ENCODE measurements at regions not wholly inside any gene's neighbourhood (a gene's known extent, or its start where the extent isn't known, plus 50 kb on each side); places are given as distances from the start of the nearest gene placed in this dataset.

DNA sequence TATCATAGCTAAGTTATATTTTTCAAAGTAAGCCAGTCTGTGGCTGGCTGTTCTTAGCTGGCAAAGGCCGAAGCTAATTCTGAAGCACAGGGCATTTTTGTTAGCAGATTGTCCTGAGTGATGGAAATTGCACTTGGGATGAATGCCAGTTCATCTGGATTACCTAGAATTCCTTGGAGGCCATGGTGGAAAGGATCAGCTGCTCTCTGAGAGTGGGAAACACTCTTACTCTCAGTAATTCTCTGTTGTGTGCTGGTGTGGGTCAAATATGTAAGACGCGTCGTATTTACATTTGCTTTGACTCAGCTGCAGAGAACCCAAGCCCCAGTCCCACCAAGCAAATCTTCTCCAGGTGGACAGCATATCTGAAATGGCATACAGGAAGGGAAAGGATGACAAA is 60.7 kb upstream of the C1QTNF9B start:
- H3K36me3 Mint-ChIP-seq = no peaks in the 10 kb centered on the region
- peaks cover 2 to 8% (median 8%) of the 10 kb centered on the region in 3 donors for H3K27me3 Mint-ChIP-seq (ENCODE audit: low read depth in 3 of 3)
- 92% methylated on average over 1 of the region's 4 CpGs for WGBS (ENCODE audit: insufficient coverage)
- intact Hi-C loops (cut with micrococcal nuclease) = no loop called here
- no peaks in the 10 kb centered on the region for H3K79me2 ChIP-seq (ENCODE audit: insufficient read depth, low read length)
- H3K27me3 ChIP-seq (ENCODE audit: control insufficient read depth in 2 of 2, insufficient read depth in 2 of 2, low read length in 2 of 2) = no peaks in the 10 kb centered on the region
- H3K4me3 Mint-ChIP-seq = no peak overlapping the region
- H3K4me3 ChIP-seq (replicated peaks in 1 of 3; ENCODE audit: low read depth in 2 of 3, low read length in 3 of 3) = no peak overlapping the region
- H3K4me1 Mint-ChIP-seq = no peaks in the 10 kb centered on the region
- no peaks in the 10 kb centered on the region for H3K9me3 ChIP-seq (replicated peaks in 1 of 2; ENCODE audit: control insufficient read depth in 1 of 2, insufficient read depth in 1 of 2, low read length in 2 of 2)
- TF ChIP-seq, protein P1, sequence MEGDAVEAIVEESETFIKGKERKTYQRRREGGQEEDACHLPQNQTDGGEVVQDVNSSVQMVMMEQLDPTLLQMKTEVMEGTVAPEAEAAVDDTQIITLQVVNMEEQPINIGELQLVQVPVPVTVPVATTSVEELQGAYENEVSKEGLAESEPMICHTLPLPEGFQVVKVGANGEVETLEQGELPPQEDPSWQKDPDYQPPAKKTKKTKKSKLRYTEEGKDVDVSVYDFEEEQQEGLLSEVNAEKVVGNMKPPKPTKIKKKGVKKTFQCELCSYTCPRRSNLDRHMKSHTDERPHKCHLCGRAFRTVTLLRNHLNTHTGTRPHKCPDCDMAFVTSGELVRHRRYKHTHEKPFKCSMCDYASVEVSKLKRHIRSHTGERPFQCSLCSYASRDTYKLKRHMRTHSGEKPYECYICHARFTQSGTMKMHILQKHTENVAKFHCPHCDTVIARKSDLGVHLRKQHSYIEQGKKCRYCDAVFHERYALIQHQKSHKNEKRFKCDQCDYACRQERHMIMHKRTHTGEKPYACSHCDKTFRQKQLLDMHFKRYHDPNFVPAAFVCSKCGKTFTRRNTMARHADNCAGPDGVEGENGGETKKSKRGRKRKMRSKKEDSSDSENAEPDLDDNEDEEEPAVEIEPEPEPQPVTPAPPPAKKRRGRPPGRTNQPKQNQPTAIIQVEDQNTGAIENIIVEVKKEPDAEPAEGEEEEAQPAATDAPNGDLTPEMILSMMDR (IDR thresholded peaks at IDR 0.05) = no peak
- no peak overlapping the region for H3K4me2 ChIP-seq (replicated peaks; ENCODE audit: extremely low read depth, low read length, poor library complexity, severe bottlenecking)
- H3K9ac ChIP-seq (ENCODE audit: insufficient read depth, low read length, poor library complexity, severe bottlenecking) = no peak overlapping the region
- H3K4me1 ChIP-seq (ENCODE audit: control insufficient read depth in 1 of 2, insufficient read depth in 2 of 2, low read length in 2 of 2) = no peaks in the 10 kb centered on the region
- no peaks in the 10 kb centered on the region for H4K20me1 ChIP-seq (ENCODE audit: insufficient read depth, low read length)
- no peak overlapping the region for H3K27ac ChIP-seq (ENCODE audit: low read depth in 1 of 2, low read length in 2 of 2)
- no peak overlapping the region for H2AFZ ChIP-seq (ENCODE audit: insufficient read depth, low read depth, low read length, poor library complexity, severe bottlenecking)
- H3K36me3 ChIP-seq (replicated peaks in 1 of 2; ENCODE audit: control insufficient read depth in 1 of 2, insufficient read depth in 2 of 2, low read length in 2 of 2) = no peaks in the 10 kb centered on the region
- no peak for DNase-seq
- H3K9me3 Mint-ChIP-seq = no peaks in the 10 kb centered on the region
- no peak overlapping the region for H3K27ac Mint-ChIP-seq

DNA sequence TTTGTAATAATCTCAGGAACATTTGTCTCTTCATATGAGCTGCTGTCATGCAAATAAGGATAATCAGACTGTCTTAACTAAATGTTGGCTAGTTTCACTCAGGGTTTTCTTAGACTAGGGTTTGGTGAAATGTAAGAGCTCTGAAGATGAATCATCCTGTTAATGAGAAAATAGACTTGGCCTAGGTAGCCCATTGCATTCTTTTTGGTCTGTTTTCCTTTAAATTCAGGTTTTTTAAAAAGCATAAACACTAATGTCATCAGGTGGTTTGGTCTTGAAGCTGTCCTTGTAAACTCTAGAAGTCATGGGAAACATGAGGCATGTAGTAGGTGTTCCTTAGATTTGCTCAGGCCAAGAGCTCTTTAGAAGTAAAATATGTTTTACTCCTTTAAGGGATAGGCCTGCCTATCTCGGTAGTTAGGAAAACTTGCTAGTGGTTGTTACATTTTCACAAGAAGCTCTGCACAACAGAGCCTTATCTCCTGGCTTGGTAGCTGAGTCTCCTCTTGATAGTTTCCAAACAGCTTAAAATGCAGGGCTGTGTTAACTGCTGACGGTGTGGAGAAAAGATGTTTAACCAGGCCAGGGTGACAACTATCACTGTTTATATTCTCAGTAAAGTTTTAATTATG is 62.0 kb upstream of the C1QTNF9B start:
- no CpG with 5 or more reads among the region's 2 CpGs for WGBS (ENCODE audit: insufficient coverage)
- Mint-ChIP-seq H3K4me3 (no peak overlapping the region), H3K27me3 (ENCODE audit: low read depth in 3 of 3) (peaks cover 3 to 11% (median 8%) of the 10 kb centered on the region in 3 donors), H3K36me3 (no peaks in the 10 kb centered on the region), H3K4me1 (no peaks in the 10 kb centered on the region), H3K9me3 (no peaks in the 10 kb centered on the region), H3K27ac (no peak overlapping the region)
- intact Hi-C loops (cut with micrococcal nuclease) = no loop called here
- Histone ChIP-seq H3K9ac (ENCODE audit: insufficient read depth, low read length, poor library complexity, severe bottlenecking) (no peak overlapping the region), H3K4me1 (ENCODE audit: control insufficient read depth in 1 of 2, insufficient read depth in 2 of 2, low read length in 2 of 2) (no peaks in the 10 kb centered on the region), H3K27me3 (ENCODE audit: control insufficient read depth in 2 of 2, insufficient read depth in 2 of 2, low read length in 2 of 2) (no peaks in the 10 kb centered on the region), H3K4me3 (replicated peaks in 1 of 3; ENCODE audit: low read depth in 2 of 3, low read length in 3 of 3) (no peak overlapping the region), H3K27ac (ENCODE audit: low read depth in 1 of 2, low read length in 2 of 2) (no peak overlapping the region), H2AFZ (ENCODE audit: insufficient read depth, low read depth, low read length, poor library complexity, severe bottlenecking) (no peak overlapping the region), H3K4me2 (replicated peaks; ENCODE audit: extremely low read depth, low read length, poor library complexity, severe bottlenecking) (no peak overlapping the region), H4K20me1 (ENCODE audit: insufficient read depth, low read length) (no peaks in the 10 kb centered on the region), H3K36me3 (replicated peaks in 1 of 2; ENCODE audit: control insufficient read depth in 1 of 2, insufficient read depth in 2 of 2, low read length in 2 of 2) (no peaks in the 10 kb centered on the region), H3K79me2 (ENCODE audit: insufficient read depth, low read length) (no peaks in the 10 kb centered on the region), H3K9me3 (replicated peaks in 1 of 2; ENCODE audit: control insufficient read depth in 1 of 2, insufficient read depth in 1 of 2, low read length in 2 of 2) (no peaks in the 10 kb centered on the region)
- DNase-seq = no peak
- TF ChIP-seq, protein P1 (IDR thresholded peaks at IDR 0.05) = no peak
